NCI-H2196 treated with DMSO at 0.1 percent for 48 hours (cell line): ENCODE measurements at regions not wholly inside any gene's neighbourhood (a gene's known extent, or its start where the extent isn't known, plus 50 kb on each side); places are given as distances from the start of the nearest gene placed in this dataset.
"Not testable (repeated sequence)": the region's sequence is repeated elsewhere in the genome, so short reads cannot be mapped to it uniquely, and the experiment has no call there.

Source experiments
- DNase-seq: peaks from one replicate; lab custom pipeline; 2025; ENCODE audit not compliant: unreplicated experiment; lab: John Stamatoyannopoulos, UW

GRCh38 chr20:57093766-57094165, 172.7 kb downstream of the BMP7 start:
- DNase-seq: no peak

- no peak for DNase-seq
Observed at GRCh38 chr20:57094252-57094891, 172.1 kb downstream of the BMP7 start.

GRCh38 chr20:57094991-57095390, 171.4 kb downstream of the BMP7 start:
- DNase-seq: no peak

- no peak for DNase-seq
Observed at GRCh38 chr20:57095426-57095825, 171.0 kb downstream of the BMP7 start.

GRCh38 chr20:57097245-57097915, 169.1 kb downstream of the BMP7 start:
- no peak for DNase-seq

- no peak for DNase-seq
Observed at GRCh38 chr20:57102160-57102559, 164.3 kb downstream of the BMP7 start.

- DNase-seq: no peak
Observed at GRCh38 chr20:57102566-57102965, 163.9 kb downstream of the BMP7 start.

GRCh38 chr20:57103146-57103800, 163.2 kb downstream of the BMP7 start:
- no peak for DNase-seq

GRCh38 chr20:57104113-57104512, 162.3 kb downstream of the BMP7 start:
- no peak for DNase-seq

GRCh38 chr20:57104651-57105204, 161.7 kb downstream of the BMP7 start:
- DNase-seq: no peak

- DNase-seq: no peak
Observed at GRCh38 chr20:57106030-57106682, 160.3 kb downstream of the BMP7 start.

- DNase-seq: no peak
Observed at GRCh38 chr20:57106692-57107091, 159.7 kb downstream of the BMP7 start.

- DNase-seq: no peak
Observed at GRCh38 chr20:57107208-57107607, 159.2 kb downstream of the BMP7 start.

GRCh38 chr20:57108218-57108617, 158.2 kb downstream of the BMP7 start:
- no peak for DNase-seq

GRCh38 chr20:57108742-57109570, 157.5 kb downstream of the BMP7 start:
- no peak for DNase-seq

GRCh38 chr20:57109571-57109953, 156.9 kb downstream of the BMP7 start:
- no peak for DNase-seq

GRCh38 chr20:57110121-57111027, 156.1 kb downstream of the BMP7 start:
- DNase-seq: not testable (repeated sequence)

- no peak for DNase-seq
Observed at GRCh38 chr20:57111028-57111373, 155.4 kb downstream of the BMP7 start.

- no peak for DNase-seq
Observed at GRCh38 chr20:57112448-57112847, 154.0 kb downstream of the BMP7 start.
